ENCODE measurements at regions not wholly inside any gene's neighbourhood (a gene's known extent, or its start where the extent isn't known, plus 50 kb on each side); places are given as distances from the start of the nearest gene placed in this dataset.

GRCh38 chr6:165186441-165187205 lies 122.8 kb downstream of the C6orf118 start:
- TF ChIP-seq SNAI2 (CRISPR knock-in tag; IDR thresholded peaks at IDR 0.05), result no peak
- ATAC-seq, result no peak

- TF ChIP-seq CSDC2 (CRISPR knock-in tag; IDR thresholded peaks at IDR 0.05) (no peak), ZNF70 (CRISPR knock-in tag; IDR thresholded peaks at IDR 0.05) (no peak), TCF4 (CRISPR knock-in tag; IDR thresholded peaks at IDR 0.05; ENCODE audit: borderline replicate concordance) (no peak)
- TF ChIP-seq, protein P1, sequence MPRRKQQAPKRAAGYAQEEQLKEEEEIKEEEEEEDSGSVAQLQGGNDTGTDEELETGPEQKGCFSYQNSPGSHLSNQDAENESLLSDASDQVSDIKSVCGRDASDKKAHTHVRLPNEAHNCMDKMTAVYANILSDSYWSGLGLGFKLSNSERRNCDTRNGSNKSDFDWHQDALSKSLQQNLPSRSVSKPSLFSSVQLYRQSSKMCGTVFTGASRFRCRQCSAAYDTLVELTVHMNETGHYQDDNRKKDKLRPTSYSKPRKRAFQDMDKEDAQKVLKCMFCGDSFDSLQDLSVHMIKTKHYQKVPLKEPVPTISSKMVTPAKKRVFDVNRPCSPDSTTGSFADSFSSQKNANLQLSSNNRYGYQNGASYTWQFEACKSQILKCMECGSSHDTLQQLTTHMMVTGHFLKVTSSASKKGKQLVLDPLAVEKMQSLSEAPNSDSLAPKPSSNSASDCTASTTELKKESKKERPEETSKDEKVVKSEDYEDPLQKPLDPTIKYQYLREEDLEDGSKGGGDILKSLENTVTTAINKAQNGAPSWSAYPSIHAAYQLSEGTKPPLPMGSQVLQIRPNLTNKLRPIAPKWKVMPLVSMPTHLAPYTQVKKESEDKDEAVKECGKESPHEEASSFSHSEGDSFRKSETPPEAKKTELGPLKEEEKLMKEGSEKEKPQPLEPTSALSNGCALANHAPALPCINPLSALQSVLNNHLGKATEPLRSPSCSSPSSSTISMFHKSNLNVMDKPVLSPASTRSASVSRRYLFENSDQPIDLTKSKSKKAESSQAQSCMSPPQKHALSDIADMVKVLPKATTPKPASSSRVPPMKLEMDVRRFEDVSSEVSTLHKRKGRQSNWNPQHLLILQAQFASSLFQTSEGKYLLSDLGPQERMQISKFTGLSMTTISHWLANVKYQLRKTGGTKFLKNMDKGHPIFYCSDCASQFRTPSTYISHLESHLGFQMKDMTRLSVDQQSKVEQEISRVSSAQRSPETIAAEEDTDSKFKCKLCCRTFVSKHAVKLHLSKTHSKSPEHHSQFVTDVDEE (CRISPR knock-in tag; IDR thresholded peaks at IDR 0.05), result no peak
- TF ChIP-seq, protein P2, sequence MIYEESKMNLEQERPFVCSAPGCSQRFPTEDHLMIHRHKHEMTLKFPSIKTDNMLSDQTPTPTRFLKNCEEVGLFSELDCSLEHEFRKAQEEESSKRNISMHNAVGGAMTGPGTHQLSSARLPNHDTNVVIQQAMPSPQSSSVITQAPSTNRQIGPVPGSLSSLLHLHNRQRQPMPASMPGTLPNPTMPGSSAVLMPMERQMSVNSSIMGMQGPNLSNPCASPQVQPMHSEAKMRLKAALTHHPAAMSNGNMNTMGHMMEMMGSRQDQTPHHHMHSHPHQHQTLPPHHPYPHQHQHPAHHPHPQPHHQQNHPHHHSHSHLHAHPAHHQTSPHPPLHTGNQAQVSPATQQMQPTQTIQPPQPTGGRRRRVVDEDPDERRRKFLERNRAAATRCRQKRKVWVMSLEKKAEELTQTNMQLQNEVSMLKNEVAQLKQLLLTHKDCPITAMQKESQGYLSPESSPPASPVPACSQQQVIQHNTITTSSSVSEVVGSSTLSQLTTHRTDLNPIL (CRISPR knock-in tag; IDR thresholded peaks at IDR 0.05; ENCODE audit: low read depth), result no peak
- TF ChIP-seq, protein P3, sequence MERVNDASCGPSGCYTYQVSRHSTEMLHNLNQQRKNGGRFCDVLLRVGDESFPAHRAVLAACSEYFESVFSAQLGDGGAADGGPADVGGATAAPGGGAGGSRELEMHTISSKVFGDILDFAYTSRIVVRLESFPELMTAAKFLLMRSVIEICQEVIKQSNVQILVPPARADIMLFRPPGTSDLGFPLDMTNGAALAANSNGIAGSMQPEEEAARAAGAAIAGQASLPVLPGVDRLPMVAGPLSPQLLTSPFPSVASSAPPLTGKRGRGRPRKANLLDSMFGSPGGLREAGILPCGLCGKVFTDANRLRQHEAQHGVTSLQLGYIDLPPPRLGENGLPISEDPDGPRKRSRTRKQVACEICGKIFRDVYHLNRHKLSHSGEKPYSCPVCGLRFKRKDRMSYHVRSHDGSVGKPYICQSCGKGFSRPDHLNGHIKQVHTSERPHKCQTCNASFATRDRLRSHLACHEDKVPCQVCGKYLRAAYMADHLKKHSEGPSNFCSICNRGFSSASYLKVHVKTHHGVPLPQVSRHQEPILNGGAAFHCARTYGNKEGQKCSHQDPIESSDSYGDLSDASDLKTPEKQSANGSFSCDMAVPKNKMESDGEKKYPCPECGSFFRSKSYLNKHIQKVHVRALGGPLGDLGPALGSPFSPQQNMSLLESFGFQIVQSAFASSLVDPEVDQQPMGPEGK (CRISPR knock-in tag; IDR thresholded peaks at IDR 0.05; ENCODE audit: borderline replicate concordance), result no peak
- no peak for ATAC-seq
Observed at GRCh38 chr6:165186041-165186440, 123.4 kb downstream of the C6orf118 start.

DNA sequence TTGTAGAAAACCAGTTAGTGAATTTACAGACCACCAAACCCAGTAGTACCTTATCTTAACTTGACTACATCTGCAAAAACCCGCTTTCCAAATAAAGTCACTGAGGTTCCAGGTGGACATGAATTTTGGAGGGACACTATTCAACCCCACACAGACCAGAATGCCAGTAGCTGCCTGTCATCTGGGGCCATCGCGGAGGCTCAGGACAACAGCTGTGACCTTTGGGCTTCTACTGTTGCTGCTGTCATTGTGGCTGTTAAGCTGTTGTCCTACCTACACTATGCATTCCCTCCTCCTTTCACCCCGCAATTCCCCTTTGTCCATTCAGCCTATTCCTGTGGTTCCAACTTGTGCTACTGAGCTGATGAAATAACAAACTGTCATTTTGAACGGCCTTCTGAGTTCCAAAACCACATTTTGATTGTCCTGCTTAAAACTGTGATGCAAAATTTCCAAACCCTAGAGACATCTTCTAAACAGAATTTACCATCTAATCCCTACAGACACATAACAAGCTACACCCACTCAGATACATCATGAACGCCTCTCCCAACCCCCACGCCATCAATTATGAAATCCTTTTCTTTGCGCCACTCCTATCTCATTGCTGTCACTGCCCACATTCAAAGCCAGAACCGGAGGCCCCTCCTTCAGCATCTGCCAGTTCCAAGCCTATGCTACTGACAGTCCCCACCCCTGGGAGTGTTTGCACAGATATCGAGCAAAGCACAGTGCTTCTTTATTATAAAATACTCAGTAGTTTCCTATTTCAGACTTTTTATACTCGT lies 125.0 kb downstream of the C6orf118 start:
- TF ChIP-seq TCF4 (CRISPR knock-in tag; IDR thresholded peaks at IDR 0.05; ENCODE audit: borderline replicate concordance) (no peak), SNAI2 (CRISPR knock-in tag; IDR thresholded peaks at IDR 0.05) (no peak), ZFP30 (CRISPR knock-in tag; IDR thresholded peaks at IDR 0.05) (no peak)
- no peak for ATAC-seq

- no peak for ATAC-seq
- TF ChIP-seq CSDC2 (CRISPR knock-in tag; IDR thresholded peaks at IDR 0.05), result no peak
- TF ChIP-seq, protein P2 (CRISPR knock-in tag; IDR thresholded peaks at IDR 0.05; ENCODE audit: low read depth), result no peak
Observed at GRCh38 chr6:165183496-165184140, 125.8 kb downstream of the C6orf118 start.

- ATAC-seq, result no peak
- TF ChIP-seq OSR1 (CRISPR knock-in tag; IDR thresholded peaks at IDR 0.05) (no peak), TCF4 (CRISPR knock-in tag; IDR thresholded peaks at IDR 0.05; ENCODE audit: borderline replicate concordance) (no peak), ZFP30 (CRISPR knock-in tag; IDR thresholded peaks at IDR 0.05) (no peak), ESRRG (CRISPR knock-in tag; IDR thresholded peaks at IDR 0.05) (no peak), ZNF565 (CRISPR knock-in tag; conservative IDR thresholded peaks at IDR 0.05; ENCODE audit: low read depth) (no peak), ISL1 (CRISPR knock-in tag; IDR thresholded peaks at IDR 0.05) (no peak), POU6F1 (CRISPR knock-in tag; IDR thresholded peaks at IDR 0.05; ENCODE audit: borderline replicate concordance, low read depth) (no peak), ARNTL (CRISPR knock-in tag; IDR thresholded peaks at IDR 0.05; ENCODE audit: borderline replicate concordance, low read depth) (no peak), ZNF70 (CRISPR knock-in tag; IDR thresholded peaks at IDR 0.05) (no peak)
- TF ChIP-seq, protein P1 (CRISPR knock-in tag; IDR thresholded peaks at IDR 0.05), result no peak
- TF ChIP-seq, protein P3 (CRISPR knock-in tag; IDR thresholded peaks at IDR 0.05; ENCODE audit: borderline replicate concordance), result no peak
Observed at GRCh38 chr6:165183071-165183470, 126.3 kb downstream of the C6orf118 start.

Data from SK-N-SH treated with all-trans-retinoic acid at 6 μM for 48 hours (cell line).